Superior temporal gyrus (tissue), 1 donor: ENCODE measurements at regions not wholly inside any gene's neighbourhood (a gene's known extent, or its start where the extent isn't known, plus 50 kb on each side); places are given as distances from the start of the nearest gene placed in this dataset.
"Not testable (repeated sequence)": the region's sequence is repeated elsewhere in the genome, so short reads cannot be mapped to it uniquely, and the experiment has no call there.

Experiments
- DNase-seq: peaks from one replicate; pipeline ENCODE4 v3.0.0-alpha.2; 2016; ENCODE audit errors: extremely low spot score

DNA sequence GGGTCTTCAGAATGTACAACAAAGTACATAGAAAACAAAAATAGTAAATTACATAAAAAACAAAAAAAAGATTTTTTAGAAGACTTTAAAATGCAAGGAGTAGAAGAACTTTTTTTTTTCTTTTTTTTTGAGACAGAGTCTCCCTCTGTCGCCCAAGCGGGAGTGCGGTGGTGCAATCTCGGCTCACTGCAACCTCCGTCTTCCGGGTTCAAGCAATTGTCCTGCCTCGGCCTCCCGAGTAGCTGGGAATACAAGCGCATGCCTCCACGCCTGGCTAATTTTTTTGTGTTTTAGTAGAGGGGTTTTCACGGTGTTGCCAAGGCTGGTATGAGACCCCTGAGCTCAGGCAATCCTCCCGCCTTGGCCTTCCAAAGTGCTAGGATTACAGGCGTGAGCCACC lies 104.5 kb upstream of the ZC3H15 start:
- no peak for DNase-seq

GRCh38 chr2:186382932-186383331 lies 103.1 kb upstream of the ZC3H15 start:
- no peak for DNase-seq

DNA sequence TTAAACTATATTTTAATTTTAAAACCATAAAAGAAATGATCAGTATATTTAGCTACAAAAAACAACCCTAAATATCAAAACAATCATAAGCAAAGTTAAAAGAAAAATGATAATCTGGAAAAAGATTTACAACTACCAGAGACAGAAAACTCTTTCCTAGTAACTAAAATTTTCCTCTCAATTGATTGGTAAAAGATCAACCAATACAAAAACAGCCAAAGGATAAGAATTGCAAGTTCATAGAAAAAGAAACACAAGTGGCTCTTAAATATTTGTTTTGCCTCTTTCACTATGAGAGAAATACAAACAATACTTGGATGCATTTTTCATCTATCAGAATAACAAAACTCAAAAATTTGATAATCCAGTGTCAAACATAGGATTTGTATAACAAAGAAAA lies 101.8 kb upstream of the ZC3H15 start:
- DNase-seq = no peak

- DNase-seq = not testable (repeated sequence)
These were observed 100.3 kb upstream of the ZC3H15 start for GRCh38 chr2:186385638-186386201.

DNA sequence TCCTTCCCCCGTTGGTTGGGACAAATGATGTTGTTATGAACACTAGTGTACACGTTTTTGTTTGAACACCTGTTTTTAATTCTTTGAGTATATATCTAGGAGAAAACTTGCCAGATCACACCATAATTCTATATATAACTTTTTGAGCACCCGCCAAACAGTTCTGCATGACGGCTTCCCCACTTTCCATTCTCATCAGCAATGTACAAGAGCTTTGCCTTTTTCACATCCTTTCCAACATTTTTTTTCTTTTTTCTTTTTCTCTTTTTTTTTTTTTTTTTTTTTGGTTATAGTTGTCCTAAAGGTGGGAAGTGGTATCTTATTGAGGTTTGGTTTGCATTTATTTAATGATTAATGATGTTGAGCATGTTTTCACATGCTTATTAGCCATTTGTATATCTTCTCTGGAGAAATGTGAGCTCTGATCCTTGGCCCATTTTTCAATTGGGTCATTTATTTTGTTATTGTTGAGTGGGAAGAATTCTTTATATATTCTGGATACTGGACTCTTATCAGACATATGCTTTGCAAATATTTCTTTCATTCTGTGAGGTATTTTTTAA lies 86.9 kb upstream of the ZC3H15 start:
- DNase-seq = no peak

- no peak for DNase-seq
These were observed 80.2 kb upstream of the ZC3H15 start for GRCh38 chr2:186405842-186406241.

GRCh38 chr2:186407611-186408010 lies 78.4 kb upstream of the ZC3H15 start:
- DNase-seq = no peak

DNA sequence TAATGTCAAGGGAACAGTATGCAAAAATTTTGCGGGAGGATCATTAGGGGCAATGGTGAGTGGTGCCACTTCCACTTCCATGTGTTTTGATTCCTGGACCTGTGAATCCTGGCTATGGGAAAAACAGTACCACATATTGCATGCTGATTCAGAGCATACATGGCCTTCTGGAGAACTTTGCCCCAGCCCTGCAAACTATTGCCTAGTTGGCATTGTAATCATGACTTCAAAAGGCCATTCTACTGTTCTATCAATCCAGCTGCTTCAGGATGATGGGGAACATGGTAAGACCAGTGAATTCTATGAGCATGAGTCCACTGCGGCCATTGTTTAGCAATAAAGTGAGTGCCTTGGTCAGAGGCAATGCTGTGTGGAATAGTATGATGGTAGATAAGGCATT lies 75.3 kb upstream of the ZC3H15 start:
- DNase-seq = no peak

- peak; percentile 46 for DNase-seq
These were observed 63.8 kb upstream of the ZC3H15 start for GRCh38 chr2:186422226-186422625.

- no peak for DNase-seq
These were observed 62.6 kb upstream of the ZC3H15 start for GRCh38 chr2:186423481-186423880.

- DNase-seq = no peak
These were observed 61.8 kb upstream of the ZC3H15 start for GRCh38 chr2:186424265-186424664.

- DNase-seq = no peak
These were observed 60.5 kb upstream of the ZC3H15 start for GRCh38 chr2:186425576-186425975.

DNA sequence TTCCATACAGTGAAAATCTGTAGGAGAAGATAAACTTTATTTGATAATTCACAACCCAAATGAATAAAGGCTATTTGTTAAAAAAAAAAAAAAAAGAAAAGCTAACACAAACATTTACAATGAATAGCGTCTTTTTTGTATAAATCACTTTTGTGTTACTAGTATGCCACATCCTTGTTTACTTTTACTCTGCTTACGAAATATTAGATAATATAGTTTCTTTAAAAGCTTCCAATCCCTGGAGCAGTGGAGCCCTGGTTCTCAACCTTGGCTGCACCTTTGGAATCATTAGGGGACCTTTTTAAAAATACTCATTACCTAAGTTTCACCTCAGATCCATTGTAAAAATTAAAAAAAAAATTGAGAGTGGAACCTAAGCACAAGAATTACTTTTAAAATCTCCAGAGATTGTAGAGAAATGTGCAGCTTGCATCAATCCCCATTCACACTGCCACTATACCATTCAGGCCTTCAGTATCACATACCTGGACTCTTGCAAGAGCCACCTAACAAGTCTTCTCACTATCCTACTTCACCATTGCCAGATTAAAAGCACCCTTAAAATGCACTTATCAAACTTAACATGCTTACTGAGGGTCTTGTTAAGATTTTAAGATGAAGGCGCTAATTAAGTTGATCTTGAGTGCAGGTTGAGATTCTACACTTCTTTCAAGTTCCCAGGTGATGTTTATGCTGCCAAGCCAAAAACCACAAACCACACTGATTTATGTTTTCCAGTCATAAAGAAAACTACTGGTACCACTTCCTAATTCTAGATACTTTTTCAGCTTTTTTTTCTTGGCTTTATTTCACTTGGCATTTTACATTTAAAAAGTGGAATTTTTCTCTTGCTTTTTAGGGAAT lies 59.7 kb upstream of the ZC3H15 start:
- no peak for DNase-seq

DNA sequence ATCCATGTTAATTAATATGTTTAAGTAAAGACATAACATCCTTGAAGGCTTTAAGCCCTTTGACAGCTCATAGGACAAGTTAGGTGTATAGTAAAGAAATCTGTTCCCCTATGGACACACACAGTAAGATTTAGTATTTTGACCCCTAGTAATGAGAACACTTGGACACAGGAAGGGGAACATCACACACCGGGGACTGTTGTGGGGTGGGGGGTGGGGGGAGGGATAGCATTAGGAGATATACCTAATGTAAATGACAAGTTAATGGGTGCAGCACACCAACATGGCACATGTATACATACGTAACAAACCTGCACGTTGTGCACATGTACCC lies 59.1 kb upstream of the ZC3H15 start:
- not testable (repeated sequence) for DNase-seq

- DNase-seq = no peak
These were observed 58.1 kb upstream of the ZC3H15 start for GRCh38 chr2:186427970-186428369.

DNA sequence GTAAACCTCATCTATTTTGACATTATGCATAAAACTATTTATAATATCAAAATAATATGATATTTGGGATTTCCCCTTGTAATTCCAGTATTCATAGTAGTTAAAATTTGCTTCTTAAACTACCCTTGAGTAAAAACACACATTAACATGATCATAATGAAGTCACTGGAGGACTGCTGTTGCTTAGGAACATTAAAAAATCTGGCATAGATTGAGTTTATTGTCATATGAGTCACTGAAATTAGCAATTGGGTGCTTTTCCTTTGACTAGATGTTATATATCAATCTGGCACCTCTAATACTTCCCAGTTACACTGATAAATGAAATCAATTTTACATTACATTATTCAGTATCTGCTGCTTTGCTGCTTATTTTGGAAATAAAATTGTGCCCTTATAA lies 57.0 kb upstream of the ZC3H15 start:
- no peak for DNase-seq

DNA sequence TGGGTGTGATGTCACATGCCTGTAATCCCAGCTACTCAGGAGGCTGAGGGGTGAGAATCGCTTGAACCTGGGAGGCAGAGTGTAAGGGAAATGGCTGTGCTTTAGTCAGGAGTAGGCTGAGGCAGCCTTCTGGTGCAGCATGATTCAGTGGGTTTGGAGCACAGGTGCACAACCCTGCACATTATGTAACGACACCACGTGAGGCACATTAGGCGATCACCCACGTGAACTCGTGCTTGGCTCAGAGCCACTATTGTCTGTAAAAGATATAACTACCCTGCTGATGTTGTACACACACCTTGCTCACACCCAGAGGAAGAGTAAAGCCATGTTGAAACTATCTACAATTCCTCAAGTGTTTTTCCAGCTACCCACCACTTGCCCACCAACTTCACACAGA lies 54.8 kb upstream of the ZC3H15 start:
- DNase-seq = no peak

- DNase-seq = no peak
These were observed 53.0 kb upstream of the ZC3H15 start for GRCh38 chr2:186433040-186433439.

DNA sequence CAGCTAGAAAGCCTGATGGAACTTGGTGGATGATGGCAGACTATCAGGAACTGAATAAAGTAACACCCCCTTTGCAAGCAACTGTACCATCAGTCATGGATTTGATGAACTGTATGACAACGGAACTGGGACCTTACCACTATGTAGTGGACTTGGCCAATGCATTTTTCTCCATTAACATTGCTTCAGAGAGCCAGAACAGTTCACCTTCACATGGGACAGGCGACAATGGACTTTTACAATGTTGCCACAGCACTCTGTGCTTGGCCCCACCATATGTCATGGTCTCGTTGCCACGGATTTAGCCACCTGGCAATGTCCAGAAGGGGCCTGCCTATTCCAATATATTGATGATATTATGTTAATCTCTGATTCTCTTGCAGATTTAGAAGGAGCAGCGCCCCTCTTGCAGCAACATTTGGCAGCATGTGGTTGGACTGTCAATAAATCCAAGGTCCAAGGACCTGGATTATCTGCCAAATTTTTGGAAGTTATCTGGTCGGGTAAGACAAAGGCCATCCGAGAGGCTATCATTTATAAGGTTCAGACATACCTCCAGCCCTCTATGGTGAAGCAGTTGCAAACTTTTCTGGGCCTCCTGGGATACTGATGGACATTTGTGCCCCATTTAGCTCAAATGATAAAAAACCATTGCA lies 52.2 kb upstream of the ZC3H15 start:
- no peak for DNase-seq
